ENCODE measurements at regions not wholly inside any gene's neighbourhood (a gene's known extent, or its start where the extent isn't known, plus 50 kb on each side); places are given as distances from the start of the nearest gene placed in this dataset.

DNA sequence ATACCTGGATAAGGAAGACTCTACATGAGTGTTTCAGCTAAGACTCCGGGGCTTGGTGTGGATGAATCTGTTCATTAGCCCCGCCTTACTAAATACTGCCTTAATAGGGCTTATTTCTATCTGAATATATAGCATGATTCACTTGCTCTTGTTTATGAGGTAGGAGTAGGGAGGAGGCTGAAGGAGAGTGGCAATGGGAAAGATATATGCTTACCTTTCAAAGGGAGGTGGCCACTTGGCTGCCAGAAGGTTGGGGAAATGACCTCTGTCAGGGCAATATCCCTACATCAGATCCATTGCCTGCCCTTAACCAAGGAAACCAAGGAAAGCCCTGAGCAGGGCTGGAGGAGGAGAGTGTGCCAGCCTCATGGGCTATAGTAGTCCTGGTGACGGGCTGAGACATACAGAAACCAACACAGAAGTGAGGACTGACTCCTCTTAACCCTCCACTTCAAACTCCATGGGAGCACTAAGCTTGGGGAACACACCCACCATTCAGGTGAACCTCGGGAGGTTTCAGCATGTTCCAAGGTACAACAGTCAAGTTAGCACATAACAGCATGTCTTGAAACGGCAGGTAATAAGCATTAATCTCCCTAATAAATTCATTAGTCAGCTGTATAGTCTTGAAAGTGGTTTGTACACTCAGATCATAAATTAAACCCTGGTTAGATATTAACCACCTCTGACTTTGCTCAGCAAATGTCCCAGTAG is 80.1 kb downstream of the EOMES start (continued):
- TF ChIP-seq E2F1 (CRISPR knock-in tag; IDR thresholded peaks at IDR 0.05) (no peak), ZNF138 (CRISPR knock-in tag; conservative IDR thresholded peaks at IDR 0.05) (no peak), JAZF1 (CRISPR knock-in tag; IDR thresholded peaks at IDR 0.05) (no peak), NFE2L1 (CRISPR knock-in tag; IDR thresholded peaks at IDR 0.05) (no peak), PRRX2 (CRISPR knock-in tag; IDR thresholded peaks at IDR 0.05) (no peak), ARID4B (CRISPR knock-in tag; IDR thresholded peaks at IDR 0.05; ENCODE audit: borderline replicate concordance) (no peak)
- TF ChIP-seq, protein P1, sequence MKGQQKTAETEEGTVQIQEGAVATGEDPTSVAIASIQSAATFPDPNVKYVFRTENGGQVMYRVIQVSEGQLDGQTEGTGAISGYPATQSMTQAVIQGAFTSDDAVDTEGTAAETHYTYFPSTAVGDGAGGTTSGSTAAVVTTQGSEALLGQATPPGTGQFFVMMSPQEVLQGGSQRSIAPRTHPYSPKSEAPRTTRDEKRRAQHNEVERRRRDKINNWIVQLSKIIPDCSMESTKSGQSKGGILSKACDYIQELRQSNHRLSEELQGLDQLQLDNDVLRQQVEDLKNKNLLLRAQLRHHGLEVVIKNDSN (CRISPR knock-in tag; IDR thresholded peaks at IDR 0.05): no peak

DNA sequence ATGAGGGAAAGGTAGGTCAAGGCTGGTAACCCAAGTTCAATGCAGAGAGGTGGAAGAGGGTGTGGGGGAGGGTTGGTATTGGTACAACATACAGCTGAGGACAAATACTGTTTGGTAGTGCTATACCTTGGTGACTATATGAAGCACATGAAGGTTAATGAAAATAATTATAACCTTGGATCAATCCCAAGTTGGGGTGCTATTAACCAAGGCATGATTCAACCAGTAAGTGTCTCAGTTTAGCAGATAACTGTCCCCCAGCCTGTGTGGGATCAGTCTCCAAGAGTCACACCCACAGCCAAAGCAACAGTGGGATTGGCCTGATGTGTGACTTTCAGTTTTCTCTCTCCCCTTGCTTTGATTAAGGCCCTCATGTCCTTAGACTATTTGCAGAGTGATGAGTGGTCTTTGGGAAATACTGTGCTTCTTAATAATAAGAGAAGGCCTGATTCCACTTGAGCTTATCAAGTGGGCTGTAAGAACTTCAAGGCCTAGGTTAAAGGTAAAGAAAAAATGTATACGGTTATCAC is 80.8 kb downstream of the EOMES start:
- Mint-ChIP-seq H3K4me1 (peaks cover 16% of the 10 kb centered on the region), H3K27me3 (ENCODE audit: low read depth) (no peaks in the 10 kb centered on the region), H3K4me3 (no peak overlapping the region), H3K9me3 (no peaks in the 10 kb centered on the region), H3K36me3 (no peaks in the 10 kb centered on the region), H3K27ac (no peak overlapping the region)
- ATAC-seq (no peak), DNase-seq (ENCODE audit: low spot score) (no peak)
- ChIA-PET CTCF (no interaction called here), POLR2A (interaction anchor here (1.2 kb wide), 1 partner anchor 39 kb away, joined by 4 read pairs; no protein-coding TSS in a partner anchor)
- TF ChIP-seq CREB1 (CRISPR knock-in tag; IDR thresholded peaks at IDR 0.05) (no peak), FOXP4 (CRISPR knock-in tag; IDR thresholded peaks at IDR 0.05) (no peak), IRF2 (CRISPR knock-in tag; IDR thresholded peaks at IDR 0.05; ENCODE audit: borderline replicate concordance, low read depth) (no peak), GRHL2 (CRISPR knock-in tag; IDR thresholded peaks at IDR 0.05; ENCODE audit: insufficient replicate concordance, severe bottlenecking) (no peak), E2F1 (CRISPR knock-in tag; IDR thresholded peaks at IDR 0.05) (no peak), CDX4 (CRISPR knock-in tag; IDR thresholded peaks at IDR 0.05; ENCODE audit: borderline replicate concordance) (no peak), GTF2I (CRISPR knock-in tag; conservative IDR thresholded peaks at IDR 0.05) (no peak), NFE2L1 (CRISPR knock-in tag; IDR thresholded peaks at IDR 0.05) (no peak), ZNF138 (CRISPR knock-in tag; conservative IDR thresholded peaks at IDR 0.05) (no peak), ETV6 (CRISPR knock-in tag; IDR thresholded peaks at IDR 0.05) (no peak), OVOL2 (CRISPR knock-in tag; IDR thresholded peaks at IDR 0.05; ENCODE audit: borderline replicate concordance) (no peak), USF2 (CRISPR knock-in tag; IDR thresholded peaks at IDR 0.05) (no peak)
- TF ChIP-seq, protein P2, sequence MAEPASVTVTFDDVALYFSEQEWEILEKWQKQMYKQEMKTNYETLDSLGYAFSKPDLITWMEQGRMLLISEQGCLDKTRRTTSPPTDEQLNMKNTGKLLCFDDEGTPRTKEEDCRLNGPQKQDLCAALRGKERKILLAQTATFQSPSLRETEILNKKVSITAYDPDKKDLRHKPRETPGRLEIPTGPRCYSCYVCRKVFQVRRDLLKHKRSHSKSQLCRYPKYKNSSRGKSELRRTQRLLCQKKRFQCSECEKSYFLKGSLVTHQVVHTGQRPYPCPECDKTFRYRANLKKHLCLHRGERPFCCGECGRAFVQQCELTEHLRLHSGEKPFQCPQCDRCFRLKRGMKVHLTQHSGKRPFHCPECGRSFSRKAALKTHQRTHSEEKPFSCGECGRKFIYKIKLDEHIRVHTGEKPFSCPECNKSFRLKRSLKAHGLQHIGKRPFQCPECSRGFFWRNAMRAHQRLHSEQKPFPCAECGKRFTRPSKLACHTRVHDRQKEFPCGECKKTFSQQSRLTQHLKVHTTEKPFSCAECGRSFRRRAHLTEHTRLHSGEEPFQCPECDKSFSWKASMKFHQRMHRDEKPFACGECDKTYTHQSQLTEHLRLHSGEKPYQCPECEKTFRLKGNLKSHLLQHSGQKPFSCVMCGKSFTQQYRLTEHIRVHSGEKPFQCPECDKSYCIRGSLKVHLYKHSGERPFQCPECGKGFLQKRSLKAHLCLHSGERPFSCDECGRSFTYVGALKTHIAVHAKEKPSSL (CRISPR knock-in tag; conservative IDR thresholded peaks at IDR 0.05): no peak
- TF ChIP-seq, protein P3, sequence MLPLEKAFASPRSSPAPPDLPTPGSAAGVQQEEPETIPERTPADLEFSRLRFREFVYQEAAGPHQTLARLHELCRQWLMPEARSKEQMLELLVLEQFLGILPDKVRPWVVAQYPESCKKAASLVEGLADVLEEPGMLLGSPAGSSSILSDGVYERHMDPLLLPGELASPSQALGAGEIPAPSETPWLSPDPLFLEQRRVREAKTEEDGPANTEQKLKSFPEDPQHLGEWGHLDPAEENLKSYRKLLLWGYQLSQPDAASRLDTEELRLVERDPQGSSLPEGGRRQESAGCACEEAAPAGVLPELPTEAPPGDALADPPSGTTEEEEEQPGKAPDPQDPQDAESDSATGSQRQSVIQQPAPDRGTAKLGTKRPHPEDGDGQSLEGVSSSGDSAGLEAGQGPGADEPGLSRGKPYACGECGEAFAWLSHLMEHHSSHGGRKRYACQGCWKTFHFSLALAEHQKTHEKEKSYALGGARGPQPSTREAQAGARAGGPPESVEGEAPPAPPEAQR (CRISPR knock-in tag; IDR thresholded peaks at IDR 0.05): no peak

Data from WTC11 (cell line).